Activated CD4-positive, alpha-beta T cell treated with anti-CD3 and anti-CD28 coated beads, Interleukin-2, amount 50 U/mL, for 16 hours (primary cell): ENCODE measurements at regions not wholly inside any gene's neighbourhood (a gene's known extent, or its start where the extent isn't known, plus 50 kb on each side); places are given as distances from the start of the nearest gene placed in this dataset.

Source experiments
- DNase-seq: peaks from one replicate; pipeline ENCODE4 v3.0.0-alpha.2; 2020

DNA sequence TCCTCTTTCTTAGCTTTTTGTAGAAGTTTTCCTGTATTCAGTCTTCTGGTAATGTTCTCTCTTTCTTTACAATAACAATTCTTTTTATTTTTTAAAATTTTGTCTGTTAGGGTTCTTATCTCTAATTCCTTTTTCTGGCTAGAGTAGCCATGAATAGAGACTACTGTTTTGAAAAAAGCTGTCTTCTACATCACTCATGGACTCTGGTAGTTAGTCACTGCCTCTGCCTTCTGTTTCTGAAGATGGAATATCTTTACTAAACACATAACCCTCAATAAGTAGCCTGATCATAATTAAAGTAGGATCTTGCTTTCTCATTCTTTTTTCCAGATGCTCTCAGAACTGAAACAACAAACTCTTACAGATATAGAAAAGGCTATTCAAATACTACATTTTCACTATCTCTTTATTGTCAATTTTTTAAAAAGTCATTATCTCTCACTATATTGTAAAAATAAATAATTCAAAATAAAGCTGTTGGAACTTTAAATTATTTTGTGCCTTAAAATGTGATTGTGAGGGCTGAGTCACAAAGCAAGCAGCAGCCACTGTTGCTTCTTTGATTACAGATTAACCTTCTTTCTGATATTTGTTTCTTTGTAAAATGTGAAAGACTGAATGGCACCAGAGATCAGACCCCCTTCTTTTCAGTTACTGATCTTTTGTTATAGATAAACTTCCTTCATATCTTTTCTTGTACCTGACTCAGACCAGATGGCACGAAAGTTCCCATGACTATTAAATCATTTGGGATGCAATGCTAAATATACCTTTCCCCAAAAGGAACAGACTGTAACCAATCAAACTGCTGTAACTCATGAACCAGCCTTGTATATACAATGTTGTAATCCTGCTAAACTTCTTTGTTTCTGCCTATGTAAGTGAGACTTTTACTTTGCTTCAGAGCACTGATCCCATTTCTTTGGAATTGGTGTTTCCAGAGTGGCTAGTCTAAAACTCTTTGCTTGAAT, 1159.5 kb downstream of the IGSF11 start:
- no peak for DNase-seq

DNA sequence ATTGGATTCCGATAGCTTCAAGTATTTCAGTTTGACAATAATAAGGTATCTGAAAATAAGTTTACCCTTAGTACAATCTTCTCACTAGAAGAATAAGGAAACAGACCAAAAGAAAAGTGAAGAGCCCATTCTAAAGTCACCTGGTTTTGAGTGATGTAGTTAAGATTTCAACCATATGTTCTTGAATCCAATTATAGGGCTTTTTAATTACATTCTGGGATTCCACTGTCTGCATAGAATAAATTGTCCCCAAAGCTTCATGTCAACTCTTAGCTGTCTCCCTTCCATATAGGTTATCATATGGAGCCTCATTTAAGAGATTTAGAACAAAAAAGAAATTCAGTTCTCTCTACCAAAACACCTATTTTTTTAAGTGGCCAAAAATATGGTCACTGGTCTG, 1158.8 kb downstream of the IGSF11 start:
- DNase-seq: no peak

- no peak for DNase-seq
These were observed 1154.0 kb downstream of the IGSF11 start for GRCh38 chr3:117880638-117881037.

- DNase-seq: no peak
These were observed 1153.4 kb downstream of the IGSF11 start for GRCh38 chr3:117881210-117881609.

- no peak for DNase-seq
These were observed 1149.6 kb downstream of the IGSF11 start for GRCh38 chr3:117885011-117885441.

DNA sequence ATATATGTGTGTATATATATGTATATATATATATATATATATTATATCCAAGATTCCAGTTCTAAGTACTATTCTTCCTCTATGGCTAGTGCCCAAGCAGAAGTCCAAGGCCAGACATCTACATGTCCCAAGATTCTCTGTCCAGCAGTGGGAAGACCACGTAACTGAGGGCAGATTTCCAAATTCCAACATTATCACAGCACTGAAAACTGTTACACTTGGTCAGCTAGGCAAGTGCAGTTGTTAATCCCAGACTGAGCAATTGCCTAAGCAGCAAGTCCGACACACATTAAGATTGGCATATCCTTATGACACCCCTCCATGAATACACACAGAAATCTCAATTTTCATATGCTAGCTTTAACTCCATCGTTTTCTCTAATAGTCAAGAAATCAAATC, 1148.5 kb downstream of the IGSF11 start:
- DNase-seq: no peak

DNA sequence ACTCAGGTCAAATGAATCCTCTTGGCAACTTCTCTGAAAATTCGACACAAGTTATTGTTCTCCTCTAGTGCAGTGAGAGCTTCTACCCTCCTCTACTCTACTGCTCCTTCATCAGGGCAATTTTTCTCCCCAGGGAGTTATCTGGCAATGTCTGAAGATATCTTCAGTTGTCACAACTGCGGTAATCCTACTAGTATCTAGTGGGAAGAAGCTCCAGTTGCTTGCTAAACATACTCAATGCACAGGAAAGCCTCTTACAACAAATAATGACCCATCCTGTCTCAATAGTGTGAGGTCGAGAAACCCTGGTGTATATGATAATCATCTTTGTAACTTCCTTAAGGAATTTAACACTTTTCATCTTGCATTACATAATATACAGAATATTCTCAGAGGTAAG, 1147.6 kb downstream of the IGSF11 start:
- DNase-seq: no peak

GRCh38 chr3:117887901-117888300, 1146.7 kb downstream of the IGSF11 start:
- DNase-seq: no peak

- DNase-seq: no peak
These were observed 1142.2 kb downstream of the IGSF11 start for GRCh38 chr3:117892431-117892841.

DNA sequence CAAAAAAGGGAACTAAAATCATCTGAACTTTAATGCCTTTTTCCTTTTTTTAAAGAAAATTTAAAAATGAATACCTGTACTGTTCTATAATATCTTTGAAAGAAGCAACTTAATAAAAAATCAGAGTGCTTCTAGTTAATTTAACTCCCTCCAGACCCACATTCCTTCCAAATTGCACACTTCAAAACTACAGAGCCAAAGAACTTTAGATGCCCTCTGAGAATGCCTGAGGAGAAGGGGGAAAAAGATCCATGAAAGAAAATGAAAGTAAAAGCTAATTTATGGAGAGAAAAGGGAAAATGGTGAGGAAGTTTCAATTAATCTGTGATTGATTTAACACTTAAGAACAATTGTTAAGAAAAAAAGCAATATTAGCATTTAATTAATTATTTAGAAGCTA, 1141.6 kb downstream of the IGSF11 start:
- no peak for DNase-seq

GRCh38 chr3:117893638-117894037, 1141.0 kb downstream of the IGSF11 start:
- DNase-seq: no peak

- DNase-seq: peak; percentile 0
These were observed 1135.7 kb downstream of the IGSF11 start for GRCh38 chr3:117898722-117899522.

DNA sequence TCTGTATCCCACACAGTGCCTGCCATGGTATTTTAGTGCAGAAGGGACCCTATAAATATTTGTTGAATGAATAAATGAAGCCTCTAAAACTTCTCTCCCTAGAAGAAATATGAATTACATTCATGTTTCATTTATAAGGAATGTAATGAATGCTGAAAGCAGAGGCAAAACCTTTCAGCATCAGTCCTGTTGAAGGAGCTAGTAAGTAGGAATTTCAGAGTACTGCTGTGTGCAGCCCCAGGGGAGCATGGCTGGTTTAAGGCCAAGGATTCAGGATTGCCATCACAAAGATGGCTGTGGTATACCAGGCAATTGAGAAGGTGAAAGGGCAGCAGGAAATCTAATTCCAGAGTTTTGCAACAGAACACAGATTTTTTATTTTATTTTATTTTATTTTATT, 1131.4 kb downstream of the IGSF11 start:
- DNase-seq: no peak

DNA sequence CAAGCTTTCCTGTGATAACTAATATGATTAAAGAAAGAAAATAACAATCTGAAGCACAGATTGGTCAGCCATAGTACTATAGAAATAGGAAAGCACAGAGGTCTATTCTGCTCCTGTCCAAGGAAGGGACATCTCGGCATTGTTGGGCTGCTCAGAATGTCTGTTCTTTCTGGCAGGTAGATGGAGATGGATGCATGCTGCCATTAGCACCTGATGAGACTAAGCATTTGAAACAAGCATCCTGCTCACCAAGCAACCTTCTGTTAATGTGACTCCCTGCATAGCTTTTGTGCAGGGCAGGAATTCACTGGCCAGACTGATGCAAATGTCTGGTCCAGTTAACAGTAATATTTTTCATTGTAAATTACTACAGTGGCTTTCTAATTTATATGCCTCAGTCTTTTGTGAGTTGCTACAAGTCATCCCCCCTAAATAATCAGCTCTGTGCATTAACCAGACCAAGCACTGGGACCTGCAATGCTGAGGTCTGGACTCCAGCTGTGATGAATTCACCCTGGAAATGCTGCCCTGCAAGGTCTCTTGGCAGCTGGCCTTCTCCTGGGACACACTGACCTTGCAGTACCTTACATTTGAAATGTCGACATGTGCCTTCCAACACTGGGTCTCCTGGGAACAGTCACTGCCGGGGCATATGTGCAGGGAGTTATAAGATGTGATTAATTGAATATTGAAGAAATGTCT, 1123.7 kb downstream of the IGSF11 start:
- no peak for DNase-seq

- DNase-seq: no peak
These were observed 1122.3 kb downstream of the IGSF11 start for GRCh38 chr3:117912352-117912751.

- no peak for DNase-seq
These were observed 1120.0 kb downstream of the IGSF11 start for GRCh38 chr3:117914540-117915100.

DNA sequence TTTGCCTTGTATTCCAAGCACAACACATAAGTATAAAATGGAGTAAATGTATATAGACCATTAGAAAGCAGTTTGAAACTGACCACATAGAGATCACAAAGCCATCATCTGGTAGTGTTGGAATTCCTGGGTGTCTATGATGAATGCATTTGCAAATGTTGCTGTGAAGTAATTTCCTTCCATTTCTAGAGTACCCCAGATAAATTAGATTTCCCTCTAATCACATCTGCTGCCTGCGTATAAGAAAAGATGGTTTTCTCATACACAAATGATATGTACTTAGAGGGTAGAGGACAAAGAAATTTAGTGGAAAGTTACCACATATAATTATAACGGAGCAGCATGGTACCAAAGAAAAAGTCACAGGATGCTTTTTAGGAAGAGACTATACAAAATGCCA, 1117.8 kb downstream of the IGSF11 start:
- DNase-seq: no peak

GRCh38 chr3:117919621-117920020, 1115.0 kb downstream of the IGSF11 start:
- no peak for DNase-seq

DNA sequence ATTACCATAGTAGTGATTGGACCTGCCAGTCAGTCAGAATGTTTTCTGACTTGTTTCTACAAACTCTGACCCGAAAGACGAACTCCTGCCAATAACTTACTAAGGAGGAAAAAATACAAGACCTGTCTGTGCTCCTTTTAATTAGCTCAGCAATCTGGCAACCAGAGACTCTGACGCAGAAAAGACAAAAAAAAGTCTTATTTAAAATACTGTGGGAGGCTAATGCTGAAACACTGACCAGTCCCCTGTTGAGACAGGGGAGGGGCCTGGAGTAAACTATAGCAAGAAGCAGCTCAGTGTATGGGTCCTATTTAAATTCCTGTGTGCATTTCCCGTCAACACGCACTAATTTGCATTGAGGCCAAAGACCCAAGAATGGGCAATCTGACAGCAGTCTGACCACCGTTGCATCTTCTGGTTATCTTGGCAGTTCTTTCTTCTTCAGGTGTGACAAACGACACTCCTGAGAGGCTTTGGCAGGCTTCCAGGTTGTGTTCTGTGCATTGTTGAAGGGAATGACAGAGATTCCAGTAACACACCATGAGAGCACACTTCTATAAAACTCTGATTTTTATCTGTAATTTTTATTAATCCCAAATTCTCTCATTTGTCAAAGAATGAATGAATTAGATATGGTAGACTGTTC, 1114.3 kb downstream of the IGSF11 start:
- DNase-seq: no peak

GRCh38 chr3:117921411-117921810, 1113.2 kb downstream of the IGSF11 start:
- DNase-seq: no peak

GRCh38 chr3:117922039-117922438, 1112.6 kb downstream of the IGSF11 start:
- DNase-seq: no peak

- no peak for DNase-seq
These were observed 1107.8 kb downstream of the IGSF11 start for GRCh38 chr3:117926819-117927218.
